Loucy (cell line): ENCODE measurements at regions not wholly inside any gene's neighbourhood (a gene's known extent, or its start where the extent isn't known, plus 50 kb on each side); places are given as distances from the start of the nearest gene placed in this dataset.
"Not testable (repeated sequence)": the region's sequence is repeated elsewhere in the genome, so short reads cannot be mapped to it uniquely, and the experiment has no call there.

Experiments
- H2AFZ ChIP-seq: fragments of 200-600 bp; sonication (generic); 2 replicates; pipeline ENCODE4 v1.6.0; 2016; ENCODE audit warnings: antibody characterized with exemption, mild to moderate bottlenecking, low read length, moderate library complexity
- H3F3A ChIP-seq: fragments of 200-600 bp; 2 replicates; pipeline ENCODE4 v1.6.0; 2016; ENCODE audit warnings: antibody characterized with exemption, low read depth, mild to moderate bottlenecking
- H3K27me3 ChIP-seq: fragments of 200-600 bp; sonication (generic); 2 replicates; pipeline ENCODE4 v1.6.1; 2014; ENCODE audit warnings: low read length, mild to moderate bottlenecking; ENCODE audit not compliant: insufficient read depth, poor library complexity, severe bottlenecking
- H3K36me3 ChIP-seq: fragments of 200-600 bp; sonication (generic); 2 replicates; pipeline ENCODE4 v1.6.1; 2016; ENCODE audit warnings: low read length; ENCODE audit not compliant: insufficient read depth
- H3K4me1 ChIP-seq: fragments of 200-600 bp; sonication (generic); 2 replicates; pipeline ENCODE4 v1.5.1; 2014; ENCODE audit warnings: low read length, mild to moderate bottlenecking; ENCODE audit not compliant: insufficient read depth, poor library complexity, severe bottlenecking
- H3K4me2 ChIP-seq: fragments of 200-600 bp; sonication (generic); 2 replicates; pipeline ENCODE4 v1.6.0; 2014; ENCODE audit warnings: antibody characterized with exemption, low read length, low read depth, mild to moderate bottlenecking; ENCODE audit not compliant: poor library complexity, severe bottlenecking
- H3K4me3 ChIP-seq: fragments of 200-600 bp; sonication (generic); 2 replicates; pipeline ENCODE4 v1.5.1; 2014; ENCODE audit warnings: low read length, mild to moderate bottlenecking, mixed read lengths; ENCODE audit not compliant: poor library complexity, severe bottlenecking
- H3K79me2 ChIP-seq: fragments of 200-600 bp; sonication (generic); 2 replicates; pipeline ENCODE4 v1.6.1; 2014; ENCODE audit warnings: low read length; ENCODE audit not compliant: insufficient read depth
- H3K9ac ChIP-seq: fragments of 200-600 bp; sonication (generic); 2 replicates; pipeline ENCODE4 v1.6.0; 2014; ENCODE audit warnings: mild to moderate bottlenecking, low read depth, low read length, moderate library complexity; ENCODE audit not compliant: poor library complexity, severe bottlenecking
- H3K9me2 ChIP-seq: fragments of 200-600 bp; sonication (generic); replicated peaks from 2 replicates; pipeline ENCODE4 v1.6.1; 2016; ENCODE audit warnings: low read depth, low read length, mixed read lengths
- H3K9me3 ChIP-seq: fragments of 200-600 bp; sonication (generic); 2 replicates; pipeline ENCODE4 v1.6.1; 2014; ENCODE audit warnings: mild to moderate bottlenecking, antibody characterized with exemption, low read length, low read depth; ENCODE audit not compliant: insufficient read depth
- H4K20me1 ChIP-seq: fragments of 200-600 bp; sonication (generic); 2 replicates; pipeline ENCODE4 v1.6.0; 2014; ENCODE audit warnings: antibody characterized with exemption, low read length, mild to moderate bottlenecking; ENCODE audit not compliant: insufficient read depth, poor library complexity, severe bottlenecking
- EZH2phosphoT487 ChIP-seq: fragments of 200-600 bp; IDR thresholded peaks from 2 replicates; pipeline ENCODE4 v1.6.1; 2018; ENCODE audit warnings: antibody characterized with exemption, mild to moderate bottlenecking, moderate library complexity, borderline replicate concordance
- TF ChIP-seq, protein P1 (sequence below): fragments of 200-600 bp; sonication (generic); conservative IDR thresholded peaks from 2 replicates; pipeline ENCODE4 v1.5.1; 2014; ENCODE audit warnings: mild to moderate bottlenecking, antibody characterized with exemption, low read length

DNA sequence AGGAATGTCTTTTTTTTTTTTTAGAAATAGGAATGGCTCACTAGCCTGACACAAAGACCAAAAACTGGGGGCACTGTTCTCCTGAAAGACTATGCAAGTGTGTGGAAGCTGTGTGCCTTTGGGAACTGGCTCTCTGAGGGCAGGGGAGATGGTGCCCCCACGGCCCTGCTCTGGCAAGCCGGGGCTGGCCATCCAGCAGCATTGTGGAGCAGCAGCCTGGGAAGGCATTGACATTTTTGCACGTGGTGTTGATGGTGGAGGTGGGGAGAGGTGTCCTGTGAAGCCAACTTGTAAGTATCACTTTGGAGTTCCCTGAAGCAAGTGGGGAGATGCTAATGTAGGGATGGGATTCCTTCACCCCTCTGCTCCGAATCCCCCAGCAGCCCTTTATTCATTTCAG, 460.1 kb downstream of the RPS6KC1 start:
- no peaks in the 10 kb centered on the region for H3F3A ChIP-seq
- no peak overlapping the region for H3K4me3 ChIP-seq
- no peak overlapping the region for H3K9ac ChIP-seq
- no peaks in the 10 kb centered on the region for H3K36me3 ChIP-seq
- no peaks in the 10 kb centered on the region for H4K20me1 ChIP-seq
- no peaks in the 10 kb centered on the region for H3K9me3 ChIP-seq
- no peak overlapping the region for H3K4me2 ChIP-seq
- no peaks in the 10 kb centered on the region for H3K79me2 ChIP-seq
- H3K9me2 ChIP-seq = no peaks in the 10 kb centered on the region
- no peak overlapping the region for H2AFZ ChIP-seq
- H3K4me1 ChIP-seq = no peaks in the 10 kb centered on the region
- H3K27me3 ChIP-seq = no peaks in the 10 kb centered on the region
- TF ChIP-seq, protein P1, sequence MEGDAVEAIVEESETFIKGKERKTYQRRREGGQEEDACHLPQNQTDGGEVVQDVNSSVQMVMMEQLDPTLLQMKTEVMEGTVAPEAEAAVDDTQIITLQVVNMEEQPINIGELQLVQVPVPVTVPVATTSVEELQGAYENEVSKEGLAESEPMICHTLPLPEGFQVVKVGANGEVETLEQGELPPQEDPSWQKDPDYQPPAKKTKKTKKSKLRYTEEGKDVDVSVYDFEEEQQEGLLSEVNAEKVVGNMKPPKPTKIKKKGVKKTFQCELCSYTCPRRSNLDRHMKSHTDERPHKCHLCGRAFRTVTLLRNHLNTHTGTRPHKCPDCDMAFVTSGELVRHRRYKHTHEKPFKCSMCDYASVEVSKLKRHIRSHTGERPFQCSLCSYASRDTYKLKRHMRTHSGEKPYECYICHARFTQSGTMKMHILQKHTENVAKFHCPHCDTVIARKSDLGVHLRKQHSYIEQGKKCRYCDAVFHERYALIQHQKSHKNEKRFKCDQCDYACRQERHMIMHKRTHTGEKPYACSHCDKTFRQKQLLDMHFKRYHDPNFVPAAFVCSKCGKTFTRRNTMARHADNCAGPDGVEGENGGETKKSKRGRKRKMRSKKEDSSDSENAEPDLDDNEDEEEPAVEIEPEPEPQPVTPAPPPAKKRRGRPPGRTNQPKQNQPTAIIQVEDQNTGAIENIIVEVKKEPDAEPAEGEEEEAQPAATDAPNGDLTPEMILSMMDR = no peak
- TF ChIP-seq EZH2phosphoT487 = no peak

DNA sequence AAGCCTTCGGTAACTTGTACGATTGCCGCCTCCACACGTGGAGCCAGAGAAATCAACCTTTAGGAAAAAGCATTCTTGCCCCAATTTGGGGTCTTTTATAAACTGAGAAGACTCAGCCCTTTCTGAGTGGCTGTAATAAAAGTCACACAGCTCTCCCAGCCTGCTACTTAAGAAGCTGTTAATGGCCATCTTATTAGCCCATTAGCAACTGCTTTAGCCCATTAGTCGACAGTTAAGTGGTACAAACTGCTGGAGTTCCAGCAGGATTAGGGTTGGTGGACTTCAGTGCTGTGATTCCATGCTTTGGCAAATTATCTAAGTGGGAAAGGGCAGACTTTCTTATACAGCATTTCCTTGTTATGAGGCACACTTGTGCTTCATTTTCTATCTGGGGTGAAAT, 461.3 kb downstream of the RPS6KC1 start:
- Histone ChIP-seq H3K9ac (no peak overlapping the region), H2AFZ (no peak overlapping the region), H3K27me3 (no peaks in the 10 kb centered on the region), H3K9me3 (no peaks in the 10 kb centered on the region), H3K79me2 (no peaks in the 10 kb centered on the region), H3K36me3 (no peaks in the 10 kb centered on the region), H3K4me1 (no peaks in the 10 kb centered on the region), H3K4me2 (no peak overlapping the region), H3K9me2 (no peaks in the 10 kb centered on the region), H3K4me3 (no peak overlapping the region), H3F3A (no peaks in the 10 kb centered on the region), H4K20me1 (no peaks in the 10 kb centered on the region)
- TF ChIP-seq, protein P1 = no peak
- no peak for TF ChIP-seq EZH2phosphoT487

DNA sequence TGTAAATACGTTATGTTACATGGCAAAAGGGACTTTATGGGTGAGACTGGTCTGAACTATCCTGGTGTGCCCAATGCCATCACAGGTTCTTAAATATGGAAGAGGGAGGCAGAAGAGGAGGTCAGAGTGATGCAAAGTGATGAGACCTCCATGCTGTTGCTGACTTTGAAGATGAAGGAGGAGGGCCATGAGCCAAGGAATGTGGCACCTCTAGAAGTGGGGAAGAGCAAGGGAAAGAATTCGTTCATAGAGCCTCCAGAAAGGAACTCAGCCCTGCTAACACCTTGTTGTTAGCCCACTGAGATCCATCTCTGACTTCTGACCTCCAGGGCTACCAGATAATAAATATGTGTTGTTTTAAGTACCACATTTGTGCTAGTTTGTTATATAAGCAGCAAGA, 462.0 kb downstream of the RPS6KC1 start:
- Histone ChIP-seq H4K20me1 (no peaks in the 10 kb centered on the region), H3K36me3 (no peaks in the 10 kb centered on the region), H2AFZ (no peak overlapping the region), H3K4me2 (no peak overlapping the region), H3K9ac (no peak overlapping the region), H3K9me3 (no peaks in the 10 kb centered on the region), H3K4me1 (no peaks in the 10 kb centered on the region), H3K4me3 (no peak overlapping the region), H3F3A (no peaks in the 10 kb centered on the region), H3K79me2 (no peaks in the 10 kb centered on the region), H3K9me2 (no peaks in the 10 kb centered on the region), H3K27me3 (no peaks in the 10 kb centered on the region)
- no peak for TF ChIP-seq EZH2phosphoT487
- TF ChIP-seq, protein P1 = no peak

DNA sequence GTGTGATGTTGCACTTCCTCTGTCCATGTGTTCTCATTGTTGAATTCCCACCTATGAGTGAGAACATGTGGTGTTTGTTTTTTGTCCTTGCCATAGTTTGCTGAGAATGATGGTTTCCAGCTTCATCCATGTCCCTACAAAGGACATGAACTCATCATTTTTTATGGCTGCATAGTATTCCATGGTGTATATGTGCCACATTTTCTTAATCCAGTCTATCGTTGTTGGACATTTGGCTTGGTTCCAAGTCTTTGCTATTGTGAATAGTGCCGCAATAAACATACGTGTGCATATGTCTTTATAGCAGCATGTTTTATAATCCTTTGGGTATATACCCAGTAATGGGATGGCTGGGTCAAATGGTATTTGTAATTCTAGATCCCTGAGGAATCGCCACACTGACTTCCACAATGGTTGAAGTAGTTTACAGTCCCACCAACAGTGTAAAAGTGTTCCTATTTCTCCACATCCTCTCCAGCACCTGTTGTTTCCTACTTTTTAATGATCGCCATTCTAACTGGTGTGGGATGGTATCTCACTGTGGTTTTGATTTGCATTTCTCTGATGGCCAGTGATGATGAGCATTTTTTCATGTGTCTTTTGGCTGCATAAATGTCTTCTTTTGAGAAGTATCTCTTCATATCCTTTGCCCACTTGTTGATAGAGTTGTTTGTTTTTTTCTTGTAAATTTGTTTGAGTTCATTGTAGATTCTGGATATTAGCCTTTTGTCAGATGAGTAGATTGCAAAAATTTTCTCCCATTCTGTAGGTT, 463.6 kb downstream of the RPS6KC1 start:
- H3K4me1 ChIP-seq, H3K9ac ChIP-seq, H3K9me3 ChIP-seq, H3K9me2 ChIP-seq, H3K27me3 ChIP-seq, H3K36me3 ChIP-seq, H4K20me1 ChIP-seq, H3F3A ChIP-seq, H3K4me2 ChIP-seq, H3K4me3 ChIP-seq, H3K79me2 ChIP-seq, H2AFZ ChIP-seq: not testable (repeated sequence)
